ENCODE measurements at regions not wholly inside any gene's neighbourhood (a gene's known extent, or its start where the extent isn't known, plus 50 kb on each side); places are given as distances from the start of the nearest gene placed in this dataset.

- intact Hi-C loops (cut with micrococcal nuclease) (loop anchor here (10.0 kb wide), 1 partner anchor 725 kb away; the partner anchor contains the start of gene RAP2B), dilution Hi-C loops (cut with MboI; ENCODE audit: extremely low pct_ligation_motif_present, low sequenced_read_pairs) (no loop called here)
- no peaks in the 10 kb centered on the region for H3K79me2 ChIP-seq (ENCODE audit: control insufficient read depth, insufficient read depth, low read length)
- H3K9ac ChIP-seq (replicated peaks; ENCODE audit: extremely low read depth, insufficient read depth, low read length), result no peak overlapping the region
- H3K27me3 ChIP-seq (ENCODE audit: control insufficient read depth in 2 of 2, insufficient read depth in 2 of 2, low read length in 2 of 2), result no peaks in the 10 kb centered on the region
- no peaks in the 10 kb centered on the region for H3K9me3 ChIP-seq (replicated peaks; ENCODE audit: control insufficient read depth, insufficient read depth, low read length)
- DNase-seq (ENCODE audit: low read depth, low spot score) (no peak), FAIRE-seq (no peak)
- peaks cover 8% of the 10 kb centered on the region for H3K4me1 ChIP-seq (ENCODE audit: control insufficient read depth, extremely low read depth, insufficient read depth, low read length)
- no peak overlapping the region for H3K4me2 ChIP-seq (ENCODE audit: insufficient read depth, low read length)
- H3K9me1 ChIP-seq (replicated peaks; ENCODE audit: control insufficient read depth, extremely low read depth, insufficient read depth, low read length), result no peaks in the 10 kb centered on the region
- no peak overlapping the region for H3K27ac ChIP-seq (ENCODE audit: insufficient read depth, low read depth, low read length)
- no peak overlapping the region for H3K4me3 ChIP-seq (replicated peaks in 1 of 3; ENCODE audit: insufficient read depth in 1 of 3, low read depth in 1 of 3, low read length in 3 of 3)
- TF ChIP-seq EZH2 (IDR thresholded peaks at IDR 0.05; ENCODE audit: borderline replicate concordance, low read depth, low read length, severe bottlenecking) (no peak), CTCF (IDR thresholded peaks at IDR 0.05; ENCODE audit: extremely low read depth in 1 of 2, insufficient read depth in 1 of 2, low read depth in 1 of 2, low read length in 2 of 2) (no peak), POLR2A (IDR thresholded peaks at IDR 0.05; ENCODE audit: low read depth, low read length) (no peak), FOS (IDR thresholded peaks at IDR 0.05; ENCODE audit: borderline replicate concordance, insufficient read depth, low read length) (no peak), JUN (IDR thresholded peaks at IDR 0.05; ENCODE audit: borderline replicate concordance, insufficient read depth, insufficient read length, low read depth) (no peak), POLR2AphosphoS5 (IDR thresholded peaks at IDR 0.05; ENCODE audit: insufficient read depth, low read depth, low read length) (no peak)
- POLR2A ChIA-PET, result no interaction called here
- H4K20me1 ChIP-seq (replicated peaks; ENCODE audit: control insufficient read depth, extremely low read depth, insufficient read depth, low read length), result no peaks in the 10 kb centered on the region
- BruUV-seq (replicated peaks), result no TSS peak
- CTCF ChIA-PET, result no interaction called here
- no peaks in the 10 kb centered on the region for H3K36me3 ChIP-seq (ENCODE audit: control insufficient read depth in 2 of 2, extremely low read depth in 1 of 2, insufficient read depth in 2 of 2, low read length in 2 of 2)
- no peak overlapping the region for H2AFZ ChIP-seq (ENCODE audit: low read depth, low read length)
These were observed 231.3 kb upstream of the ARHGEF26 start for GRCh38 chr3:153889905-153890334.

- peak; percentile 28 for DNase-seq (ENCODE audit: low read depth, low spot score)
- Histone ChIP-seq H3K27ac (ENCODE audit: insufficient read depth, low read depth, low read length) (peak overlapping the region; percentile 69), H3K9me3 (replicated peaks; ENCODE audit: control insufficient read depth, insufficient read depth, low read length) (no peaks in the 10 kb centered on the region), H3K79me2 (ENCODE audit: control insufficient read depth, insufficient read depth, low read length) (no peaks in the 10 kb centered on the region), H3K9ac (replicated peaks; ENCODE audit: extremely low read depth, insufficient read depth, low read length) (peak overlapping the region; percentile 31), H4K20me1 (replicated peaks; ENCODE audit: control insufficient read depth, extremely low read depth, insufficient read depth, low read length) (no peaks in the 10 kb centered on the region), H2AFZ (ENCODE audit: low read depth, low read length) (no peak overlapping the region), H3K36me3 (ENCODE audit: control insufficient read depth in 2 of 2, extremely low read depth in 1 of 2, insufficient read depth in 2 of 2, low read length in 2 of 2) (no peaks in the 10 kb centered on the region), H3K27me3 (ENCODE audit: control insufficient read depth in 2 of 2, insufficient read depth in 2 of 2, low read length in 2 of 2) (no peaks in the 10 kb centered on the region), H3K4me1 (ENCODE audit: control insufficient read depth, extremely low read depth, insufficient read depth, low read length) (peaks cover 8% of the 10 kb centered on the region), H3K4me2 (ENCODE audit: insufficient read depth, low read length) (peak overlapping the region; percentile 17), H3K4me3 (replicated peaks in 1 of 3; ENCODE audit: insufficient read depth in 1 of 3, low read depth in 1 of 3, low read length in 3 of 3) (no peak overlapping the region), H3K9me1 (replicated peaks; ENCODE audit: control insufficient read depth, extremely low read depth, insufficient read depth, low read length) (no peaks in the 10 kb centered on the region)
- dilution Hi-C loops (cut with MboI; ENCODE audit: extremely low pct_ligation_motif_present, low sequenced_read_pairs), result no loop called here
- FAIRE-seq, result peak; percentile 76
- CTCF ChIA-PET, result no interaction called here
- BruUV-seq (replicated peaks), result no TSS peak
- intact Hi-C loops (cut with micrococcal nuclease), result loop anchor here (1.0 to 10.0 kb wide), 4 partner anchors 63 to 840 kb away; partner anchors contain the start of gene RAP2B
- POLR2A ChIA-PET, result no interaction called here
- TF ChIP-seq POLR2A (IDR thresholded peaks at IDR 0.05; ENCODE audit: low read depth, low read length) (no peak), GATA2 (IDR thresholded peaks at IDR 0.05; ENCODE audit: insufficient read depth, insufficient read length, low read depth, low read length) (no peak), JUN (IDR thresholded peaks at IDR 0.05; ENCODE audit: borderline replicate concordance, insufficient read depth, insufficient read length, low read depth) (no peak), CTCF (IDR thresholded peaks at IDR 0.05; ENCODE audit: extremely low read depth in 1 of 2, insufficient read depth in 1 of 2, low read depth in 1 of 2, low read length in 2 of 2) (no peak), EZH2 (IDR thresholded peaks at IDR 0.05; ENCODE audit: borderline replicate concordance, low read depth, low read length, severe bottlenecking) (no peak), MAX (IDR thresholded peaks at IDR 0.05; ENCODE audit: insufficient read depth, insufficient read length) (no peak), FOS (IDR thresholded peaks at IDR 0.05; ENCODE audit: borderline replicate concordance, insufficient read depth, low read length) (no peak), POLR2AphosphoS5 (IDR thresholded peaks at IDR 0.05; ENCODE audit: insufficient read depth, low read depth, low read length) (no peak), MYC (IDR thresholded peaks at IDR 0.05; ENCODE audit: low read depth, low read length) (no peak)
These were observed 229.1 kb upstream of the ARHGEF26 start for GRCh38 chr3:153892126-153892525.
